ENCODE measurements at regions not wholly inside any gene's neighbourhood (a gene's known extent, or its start where the extent isn't known, plus 50 kb on each side); places are given as distances from the start of the nearest gene placed in this dataset.

DNA sequence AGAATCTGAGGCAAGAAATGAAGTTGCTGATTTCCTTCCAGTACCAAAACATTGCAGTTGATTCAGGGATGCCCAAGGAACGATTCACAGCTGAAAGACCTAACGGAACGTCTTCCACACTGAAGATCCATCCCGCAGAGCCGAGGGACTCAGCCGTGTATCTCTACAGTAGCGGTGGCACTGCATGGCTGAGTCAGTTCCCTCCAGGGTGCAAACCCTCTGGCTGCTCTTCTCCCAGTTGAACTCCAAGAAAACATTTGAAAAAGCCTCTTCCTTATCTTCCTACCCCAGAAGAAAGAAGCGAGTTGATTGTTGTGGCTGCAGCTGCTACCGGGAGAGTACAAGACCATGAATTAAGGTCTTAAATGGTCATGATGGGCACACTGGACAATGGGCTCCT lies 147.1 kb upstream of the PRSS1 start:
- TF ChIP-seq, protein P1, sequence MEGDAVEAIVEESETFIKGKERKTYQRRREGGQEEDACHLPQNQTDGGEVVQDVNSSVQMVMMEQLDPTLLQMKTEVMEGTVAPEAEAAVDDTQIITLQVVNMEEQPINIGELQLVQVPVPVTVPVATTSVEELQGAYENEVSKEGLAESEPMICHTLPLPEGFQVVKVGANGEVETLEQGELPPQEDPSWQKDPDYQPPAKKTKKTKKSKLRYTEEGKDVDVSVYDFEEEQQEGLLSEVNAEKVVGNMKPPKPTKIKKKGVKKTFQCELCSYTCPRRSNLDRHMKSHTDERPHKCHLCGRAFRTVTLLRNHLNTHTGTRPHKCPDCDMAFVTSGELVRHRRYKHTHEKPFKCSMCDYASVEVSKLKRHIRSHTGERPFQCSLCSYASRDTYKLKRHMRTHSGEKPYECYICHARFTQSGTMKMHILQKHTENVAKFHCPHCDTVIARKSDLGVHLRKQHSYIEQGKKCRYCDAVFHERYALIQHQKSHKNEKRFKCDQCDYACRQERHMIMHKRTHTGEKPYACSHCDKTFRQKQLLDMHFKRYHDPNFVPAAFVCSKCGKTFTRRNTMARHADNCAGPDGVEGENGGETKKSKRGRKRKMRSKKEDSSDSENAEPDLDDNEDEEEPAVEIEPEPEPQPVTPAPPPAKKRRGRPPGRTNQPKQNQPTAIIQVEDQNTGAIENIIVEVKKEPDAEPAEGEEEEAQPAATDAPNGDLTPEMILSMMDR (IDR thresholded peaks at IDR 0.05; ENCODE audit: borderline replicate concordance) = no peak
- H3K9me3 ChIP-seq (replicated peaks) = no peaks in the 10 kb centered on the region
- no peaks in the 10 kb centered on the region for H3K4me1 ChIP-seq
- DNase-seq = no peak
- H3K36me3 ChIP-seq = no peaks in the 10 kb centered on the region
- no peak overlapping the region for H3K4me3 ChIP-seq
- intact Hi-C loops (cut with micrococcal nuclease) = no loop called here
- H3K27ac ChIP-seq (replicated peaks) = no peak overlapping the region
- H3K27me3 ChIP-seq (ENCODE audit: low read depth) = peaks cover 81% of the 10 kb centered on the region

DNA sequence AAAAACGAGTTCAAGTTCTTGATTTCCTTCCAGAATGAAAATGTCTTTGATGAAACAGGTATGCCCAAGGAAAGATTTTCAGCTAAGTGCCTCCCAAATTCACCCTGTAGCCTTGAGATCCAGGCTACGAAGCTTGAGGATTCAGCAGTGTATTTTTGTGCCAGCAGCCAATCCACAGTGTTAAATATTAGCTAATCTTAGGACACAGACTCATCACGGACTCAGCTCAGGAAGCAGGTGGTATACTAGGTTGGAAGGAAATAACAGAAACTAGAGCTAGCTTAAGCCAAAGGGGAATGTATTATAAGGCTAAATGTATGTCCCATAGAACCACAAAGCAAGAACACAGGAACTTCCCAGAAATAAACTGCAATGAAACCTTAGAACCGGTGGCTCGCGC lies 151.0 kb upstream of the PRSS1 start:
- Histone ChIP-seq H3K27me3 (ENCODE audit: low read depth) (peaks cover 89% of the 10 kb centered on the region), H3K4me1 (no peaks in the 10 kb centered on the region), H3K9me3 (replicated peaks) (no peaks in the 10 kb centered on the region), H3K27ac (replicated peaks) (no peak overlapping the region), H3K4me3 (no peak overlapping the region), H3K36me3 (no peaks in the 10 kb centered on the region)
- no peak for DNase-seq
- TF ChIP-seq, protein P1 (IDR thresholded peaks at IDR 0.05; ENCODE audit: borderline replicate concordance) = no peak
- intact Hi-C loops (cut with micrococcal nuclease) = no loop called here

DNA sequence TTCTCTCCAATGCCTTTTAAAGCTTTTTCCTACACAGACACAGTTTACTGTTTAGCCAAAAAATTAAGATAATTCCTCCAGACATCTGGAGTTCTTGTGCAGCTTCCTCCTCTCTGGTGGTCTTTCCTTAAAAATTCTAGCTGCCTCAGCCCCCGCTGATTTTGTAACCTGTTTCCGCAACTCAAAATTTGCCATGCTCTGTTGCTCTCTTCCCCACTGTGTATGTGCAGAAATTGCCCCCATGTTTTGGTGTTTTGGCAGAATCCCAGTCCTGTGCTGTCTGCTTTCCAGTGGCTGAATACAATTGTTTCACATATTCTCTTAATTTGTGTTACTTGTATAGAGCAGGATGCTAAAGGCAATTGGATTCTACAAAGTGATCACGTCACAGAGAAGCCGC lies 151.7 kb upstream of the PRSS1 start:
- DNase-seq = no peak
- intact Hi-C loops (cut with micrococcal nuclease) = no loop called here
- TF ChIP-seq, protein P1 (IDR thresholded peaks at IDR 0.05; ENCODE audit: borderline replicate concordance) = no peak
- no peaks in the 10 kb centered on the region for H3K4me1 ChIP-seq
- no peaks in the 10 kb centered on the region for H3K36me3 ChIP-seq
- H3K9me3 ChIP-seq (replicated peaks) = no peaks in the 10 kb centered on the region
- no peak overlapping the region for H3K27ac ChIP-seq (replicated peaks)
- no peak overlapping the region for H3K4me3 ChIP-seq
- H3K27me3 ChIP-seq (ENCODE audit: low read depth) = peaks cover 91% of the 10 kb centered on the region

DNA sequence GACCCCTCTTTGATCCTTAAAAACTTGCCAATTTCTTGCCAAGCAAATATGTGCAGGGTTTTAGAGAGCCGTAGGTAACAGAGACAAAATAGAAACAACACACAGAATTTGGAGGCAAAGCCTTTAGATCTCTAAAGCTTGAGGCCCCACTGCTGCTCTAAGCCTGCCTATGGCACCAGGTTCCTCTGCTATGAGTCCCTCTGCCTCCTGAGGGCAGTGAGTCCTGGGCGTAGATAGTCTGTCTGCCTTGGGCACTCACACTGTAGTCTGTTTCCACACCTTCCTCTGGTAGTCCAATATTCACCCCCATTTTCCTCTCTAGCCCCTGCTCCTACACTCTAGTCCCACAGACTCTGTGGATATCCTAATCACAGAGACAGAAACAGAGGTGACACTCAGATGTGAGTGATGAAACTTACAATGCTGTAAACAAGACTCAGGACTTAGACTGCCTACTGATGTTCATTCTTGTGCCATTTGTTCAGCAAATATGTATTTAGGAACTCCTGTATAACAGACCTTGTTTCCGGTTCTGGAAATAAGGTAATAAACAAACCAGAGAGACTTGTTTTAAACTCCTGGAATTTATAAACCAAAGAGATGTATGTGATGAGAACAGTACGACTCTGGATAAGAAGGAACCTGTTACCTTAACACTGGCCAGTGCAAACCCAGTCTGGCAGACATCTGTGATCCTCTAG lies 153.3 kb upstream of the PRSS1 start:
- no peak for DNase-seq
- Histone ChIP-seq H3K27me3 (ENCODE audit: low read depth) (peaks cover 82% of the 10 kb centered on the region), H3K9me3 (replicated peaks) (no peaks in the 10 kb centered on the region), H3K27ac (replicated peaks) (no peak overlapping the region), H3K4me3 (no peak overlapping the region), H3K36me3 (no peaks in the 10 kb centered on the region), H3K4me1 (no peaks in the 10 kb centered on the region)
- TF ChIP-seq, protein P1 (IDR thresholded peaks at IDR 0.05; ENCODE audit: borderline replicate concordance) = no peak
- intact Hi-C loops (cut with micrococcal nuclease) = no loop called here

DNA sequence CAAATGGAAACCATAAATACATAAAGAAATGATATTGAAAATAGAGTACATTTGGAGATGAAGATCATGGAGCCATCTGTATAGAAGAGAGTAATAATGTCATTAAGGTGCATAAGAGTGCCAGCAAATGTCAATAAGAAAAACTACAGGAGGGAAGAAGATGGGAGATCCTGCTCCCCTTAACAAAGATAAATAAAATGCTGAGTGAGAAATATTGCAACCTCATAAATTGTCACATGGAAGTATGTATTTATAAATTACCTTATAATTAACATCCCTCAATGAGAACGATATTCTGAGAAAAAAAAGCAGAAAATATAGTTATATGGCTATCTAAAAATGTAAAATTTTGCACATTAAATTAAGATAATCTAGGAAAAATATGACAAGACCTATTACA lies 155.2 kb upstream of the PRSS1 start:
- H3K27me3 ChIP-seq (ENCODE audit: low read depth) = peaks cover 72% of the 10 kb centered on the region
- H3K9me3 ChIP-seq (replicated peaks) = no peaks in the 10 kb centered on the region
- TF ChIP-seq, protein P1 (IDR thresholded peaks at IDR 0.05; ENCODE audit: borderline replicate concordance) = no peak
- no peak for DNase-seq
- H3K4me1 ChIP-seq = no peaks in the 10 kb centered on the region
- no peak overlapping the region for H3K4me3 ChIP-seq
- H3K27ac ChIP-seq (replicated peaks) = no peak overlapping the region
- no peaks in the 10 kb centered on the region for H3K36me3 ChIP-seq
- intact Hi-C loops (cut with micrococcal nuclease) = no loop called here

All from left ventricle myocardium inferior (tissue), 1 donor.